Nephron (organoid): ENCODE measurements at regions not wholly inside any gene's neighbourhood (a gene's known extent, or its start where the extent isn't known, plus 50 kb on each side); places are given as distances from the start of the nearest gene placed in this dataset.
"Not testable (repeated sequence)": the region's sequence is repeated elsewhere in the genome, so short reads cannot be mapped to it uniquely, and the experiment has no call there.

ENCODE experiments used
- H3K27ac Mint-ChIP-seq, 3 experiments: 2 replicates each; pipeline ENCODE4 v1.8.0; 2020; ENCODE audit warnings: mixed read lengths in 3 of 3, mild to moderate bottlenecking in 2 of 3, moderate library complexity in 1 of 3
- H3K27me3 Mint-ChIP-seq: 2 replicates; pipeline ENCODE4 v1.8.0; 2021; ENCODE audit warnings: low read depth, mild to moderate bottlenecking, moderate library complexity, mixed read lengths
- H3K36me3 Mint-ChIP-seq: 2 replicates; pipeline ENCODE4 v1.8.0; 2020; ENCODE audit warnings: low read depth, mixed read lengths
- H3K4me1 Mint-ChIP-seq: 2 replicates; pipeline ENCODE4 v1.8.0; 2020; ENCODE audit warnings: mixed read lengths
- H3K4me3 Mint-ChIP-seq, 3 experiments: 2 replicates each; pipeline ENCODE4 v1.8.0; 2020; ENCODE audit warnings: mild to moderate bottlenecking in 3 of 3, mixed read lengths in 3 of 3, moderate library complexity in 2 of 3
- H3K9me3 Mint-ChIP-seq: 2 replicates; pipeline ENCODE4 v1.8.0; 2020; ENCODE audit warnings: mixed read lengths
- TF ChIP-seq, protein P1 (sequence below), 3 experiments: fragments of 200-600 bp; sonication (generic); IDR thresholded peaks; one replicate each; pipeline ENCODE4 v1.5.0; 2021; ENCODE audit warnings: antibody characterized with exemption in 3 of 3; ENCODE audit not compliant: unreplicated experiment in 3 of 3

DNA sequence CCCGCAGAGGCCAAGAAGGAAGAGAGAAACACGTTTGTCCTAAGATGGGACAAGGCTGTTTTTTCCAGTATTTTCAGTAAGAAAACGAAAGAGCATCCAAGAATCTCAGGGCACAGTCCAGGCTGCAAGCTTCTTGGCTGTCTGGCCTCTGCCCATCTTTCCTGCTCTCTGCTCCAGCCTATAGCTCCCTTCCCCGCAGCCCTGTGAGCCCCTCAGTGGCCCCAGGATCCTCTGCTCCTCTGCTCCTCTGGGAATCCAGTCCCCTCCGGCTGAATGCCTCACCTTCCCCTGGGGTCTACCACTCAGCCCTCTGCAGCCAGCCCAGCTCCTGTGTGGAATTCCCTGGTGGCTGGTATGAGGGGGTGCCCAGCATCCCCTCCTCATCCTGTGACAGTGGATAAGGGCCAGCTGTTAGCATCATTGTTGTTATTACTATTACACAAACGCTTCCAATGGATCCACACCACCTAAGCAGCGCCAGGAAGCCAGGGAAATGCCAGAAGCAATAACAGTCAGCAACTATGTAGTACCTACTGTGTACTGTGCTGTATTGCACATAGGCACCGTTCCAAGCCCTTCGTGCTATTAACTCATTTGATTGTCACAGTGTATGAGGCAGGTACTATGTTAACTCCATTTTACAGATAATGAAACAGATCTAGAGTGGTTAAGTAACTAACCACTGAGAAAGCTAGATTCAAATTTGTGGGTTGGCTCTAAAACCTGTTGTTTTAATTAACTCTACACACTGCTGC lies 60.3 kb upstream of the PTPN1 start:
- H3K9me3 Mint-ChIP-seq, result no peaks in the 10 kb centered on the region
- H3K27ac Mint-ChIP-seq, result peak overlapping the region in 2 of 3 experiments; percentile 3 to 49
- no peak overlapping the region for H3K4me3 Mint-ChIP-seq
- peaks cover 40% of the 10 kb centered on the region for H3K27me3 Mint-ChIP-seq
- H3K4me1 Mint-ChIP-seq, result peaks cover 22% of the 10 kb centered on the region
- H3K36me3 Mint-ChIP-seq, result no peaks in the 10 kb centered on the region
- TF ChIP-seq, protein P1, sequence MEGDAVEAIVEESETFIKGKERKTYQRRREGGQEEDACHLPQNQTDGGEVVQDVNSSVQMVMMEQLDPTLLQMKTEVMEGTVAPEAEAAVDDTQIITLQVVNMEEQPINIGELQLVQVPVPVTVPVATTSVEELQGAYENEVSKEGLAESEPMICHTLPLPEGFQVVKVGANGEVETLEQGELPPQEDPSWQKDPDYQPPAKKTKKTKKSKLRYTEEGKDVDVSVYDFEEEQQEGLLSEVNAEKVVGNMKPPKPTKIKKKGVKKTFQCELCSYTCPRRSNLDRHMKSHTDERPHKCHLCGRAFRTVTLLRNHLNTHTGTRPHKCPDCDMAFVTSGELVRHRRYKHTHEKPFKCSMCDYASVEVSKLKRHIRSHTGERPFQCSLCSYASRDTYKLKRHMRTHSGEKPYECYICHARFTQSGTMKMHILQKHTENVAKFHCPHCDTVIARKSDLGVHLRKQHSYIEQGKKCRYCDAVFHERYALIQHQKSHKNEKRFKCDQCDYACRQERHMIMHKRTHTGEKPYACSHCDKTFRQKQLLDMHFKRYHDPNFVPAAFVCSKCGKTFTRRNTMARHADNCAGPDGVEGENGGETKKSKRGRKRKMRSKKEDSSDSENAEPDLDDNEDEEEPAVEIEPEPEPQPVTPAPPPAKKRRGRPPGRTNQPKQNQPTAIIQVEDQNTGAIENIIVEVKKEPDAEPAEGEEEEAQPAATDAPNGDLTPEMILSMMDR (IDR thresholded peaks at IDR 0.05; ENCODE audit: unreplicated experiment in 3 of 3), result no peak

- H3K4me3 Mint-ChIP-seq, result peak overlapping the region in 1 of 3 experiments; percentile 67
- H3K27me3 Mint-ChIP-seq, result peaks cover 45% of the 10 kb centered on the region
- H3K27ac Mint-ChIP-seq, result peak overlapping the region in 2 of 3 experiments; percentile 61 to 64
- no peaks in the 10 kb centered on the region for H3K36me3 Mint-ChIP-seq
- H3K9me3 Mint-ChIP-seq, result no peaks in the 10 kb centered on the region
- H3K4me1 Mint-ChIP-seq, result peaks cover 22% of the 10 kb centered on the region
- TF ChIP-seq, protein P1 (IDR thresholded peaks at IDR 0.05; ENCODE audit: unreplicated experiment in 3 of 3), result no peak
These were observed 59.7 kb upstream of the PTPN1 start for GRCh38 chr20:50450493-50450826.

DNA sequence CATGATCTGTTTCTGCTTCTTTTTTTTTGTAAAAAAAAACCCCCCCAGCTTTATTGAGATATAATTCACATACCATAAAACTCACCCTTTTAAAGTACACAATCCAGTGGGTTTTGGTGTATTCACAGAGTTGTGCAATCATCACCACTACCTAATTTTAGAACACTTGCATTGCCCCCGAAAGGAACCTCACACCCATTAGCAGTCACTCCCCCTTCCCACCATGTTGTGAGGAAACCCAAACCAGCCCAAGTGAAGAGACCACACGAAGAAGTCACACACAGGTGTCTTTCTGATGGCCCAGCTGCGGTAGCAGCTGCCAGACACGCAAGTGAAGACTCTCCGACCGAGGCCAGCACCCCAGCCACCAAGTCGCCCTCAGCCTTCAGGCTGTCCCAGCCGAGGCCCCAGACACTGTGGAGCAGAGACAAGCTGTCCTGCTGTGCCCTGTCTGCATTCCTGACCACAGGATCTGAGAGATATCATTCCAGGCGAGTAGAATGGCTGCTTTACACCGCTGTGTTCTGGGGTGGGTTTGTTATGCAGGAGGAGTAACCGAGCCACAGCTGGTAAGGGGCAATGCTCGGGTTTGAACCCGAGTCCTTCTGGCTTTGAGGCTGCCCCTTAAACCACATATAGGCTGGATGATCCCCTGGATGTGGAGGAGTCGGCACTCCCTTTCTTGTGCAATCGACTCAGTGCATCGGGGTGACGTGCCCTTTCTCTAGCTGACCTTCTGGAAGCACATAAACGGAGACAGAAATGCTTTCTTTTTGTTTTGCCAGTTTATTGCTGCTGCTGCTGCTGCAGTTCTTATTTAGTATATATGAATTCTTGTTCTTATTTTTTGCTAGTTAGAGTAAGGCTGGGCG lies 59.1 kb upstream of the PTPN1 start:
- H3K4me1 Mint-ChIP-seq, result peaks cover 22% of the 10 kb centered on the region
- no peaks in the 10 kb centered on the region for H3K9me3 Mint-ChIP-seq
- TF ChIP-seq, protein P1 (IDR thresholded peaks at IDR 0.05; ENCODE audit: unreplicated experiment in 3 of 3), result no peak
- no peaks in the 10 kb centered on the region for H3K36me3 Mint-ChIP-seq
- H3K27me3 Mint-ChIP-seq, result peaks cover 45% of the 10 kb centered on the region
- peak overlapping the region in 2 of 3 experiments; percentile 46 to 67 for H3K4me3 Mint-ChIP-seq
- peak overlapping the region; percentile 29 to 64 (median 61) for H3K27ac Mint-ChIP-seq

- Mint-ChIP-seq H3K4me3 (peak overlapping the region in 1 of 3 experiments; percentile 67), H3K4me1 (peaks cover 22% of the 10 kb centered on the region), H3K27me3 (peaks cover 46% of the 10 kb centered on the region), H3K27ac (peak overlapping the region in 2 of 3 experiments; percentile 29 to 64)
- H3K9me3 Mint-ChIP-seq, H3K36me3 Mint-ChIP-seq: not testable (repeated sequence)
These were observed 58.3 kb upstream of the PTPN1 start for GRCh38 chr20:50451792-50452425.

DNA sequence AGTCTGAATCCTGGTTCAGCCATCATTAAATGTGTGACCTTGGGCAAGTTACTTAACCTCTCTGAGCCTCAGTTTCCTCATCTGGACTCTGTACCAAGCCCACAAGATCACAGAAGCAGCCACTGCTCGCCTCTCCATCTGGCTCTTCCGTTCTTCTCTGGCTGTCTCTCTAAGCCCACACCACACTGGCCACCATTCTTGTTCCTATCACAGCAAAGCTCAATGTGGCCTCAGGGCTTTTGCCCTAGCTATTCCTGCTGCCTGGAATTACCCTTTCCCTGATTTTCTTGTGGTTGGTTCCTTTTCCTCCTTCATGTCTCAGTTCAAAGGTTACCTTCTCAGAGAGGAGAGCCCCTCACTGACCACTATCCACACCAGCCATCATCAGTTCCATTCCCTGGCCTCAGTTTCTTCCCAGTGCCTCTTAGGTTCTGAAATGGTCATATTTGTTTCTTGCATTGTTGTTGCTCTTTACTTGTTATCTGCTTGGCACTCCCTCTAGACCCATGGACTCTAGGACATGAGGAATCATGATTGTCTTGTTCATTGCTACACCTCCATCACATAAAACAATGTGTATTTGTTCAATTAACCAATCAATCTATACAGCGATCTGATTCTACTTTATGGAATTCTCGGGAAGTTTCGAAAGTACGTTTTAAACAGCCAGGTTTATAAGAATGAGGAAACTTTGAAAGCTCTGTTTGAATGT lies 56.5 kb upstream of the PTPN1 start:
- Mint-ChIP-seq H3K9me3 (no peaks in the 10 kb centered on the region), H3K27me3 (peaks cover 46% of the 10 kb centered on the region), H3K36me3 (no peaks in the 10 kb centered on the region), H3K4me3 (no peak overlapping the region), H3K27ac (no peak overlapping the region), H3K4me1 (peaks cover 22% of the 10 kb centered on the region)
- TF ChIP-seq, protein P1 (IDR thresholded peaks at IDR 0.05; ENCODE audit: unreplicated experiment in 3 of 3), result no peak

DNA sequence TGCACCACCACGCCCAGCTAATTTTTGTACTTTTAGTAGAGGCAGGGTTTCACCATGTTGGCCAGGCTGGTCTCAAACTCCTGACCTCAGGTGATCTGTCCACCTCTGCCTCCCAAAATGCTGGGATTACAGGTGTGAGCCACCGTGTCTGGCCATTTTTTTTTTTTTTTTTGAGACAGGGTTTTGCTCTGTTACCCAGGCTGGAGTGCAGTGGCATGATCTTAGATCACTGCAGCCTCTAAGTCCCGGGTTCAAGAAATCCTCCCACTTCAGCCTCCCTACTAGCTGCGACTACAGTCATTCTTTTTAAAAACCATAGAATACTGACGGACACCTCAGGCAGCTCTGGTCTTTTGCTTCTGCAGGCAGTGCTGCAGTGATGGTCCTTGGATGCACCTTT lies 54.9 kb upstream of the PTPN1 start:
- H3K27ac Mint-ChIP-seq, H3K36me3 Mint-ChIP-seq, H3K9me3 Mint-ChIP-seq, H3K4me3 Mint-ChIP-seq: not testable (repeated sequence)
- peaks cover 46% of the 10 kb centered on the region for H3K27me3 Mint-ChIP-seq
- peaks cover 12% of the 10 kb centered on the region for H3K4me1 Mint-ChIP-seq
